Fibroblast of skin of back (primary cell): ENCODE measurements at regions not wholly inside any gene's neighbourhood (a gene's known extent, or its start where the extent isn't known, plus 50 kb on each side); places are given as distances from the start of the nearest gene placed in this dataset.
"Not testable (repeated sequence)": the region's sequence is repeated elsewhere in the genome, so short reads cannot be mapped to it uniquely, and the experiment has no call there.

Experiments used
- DNase-seq: peaks from one replicate; pipeline ENCODE4 v3.0.0-alpha.2; 2013

- DNase-seq, result no peak
Measured at GRCh38 chr12:78338054-78338785, 507.5 kb downstream of the NAV3 start.

DNA sequence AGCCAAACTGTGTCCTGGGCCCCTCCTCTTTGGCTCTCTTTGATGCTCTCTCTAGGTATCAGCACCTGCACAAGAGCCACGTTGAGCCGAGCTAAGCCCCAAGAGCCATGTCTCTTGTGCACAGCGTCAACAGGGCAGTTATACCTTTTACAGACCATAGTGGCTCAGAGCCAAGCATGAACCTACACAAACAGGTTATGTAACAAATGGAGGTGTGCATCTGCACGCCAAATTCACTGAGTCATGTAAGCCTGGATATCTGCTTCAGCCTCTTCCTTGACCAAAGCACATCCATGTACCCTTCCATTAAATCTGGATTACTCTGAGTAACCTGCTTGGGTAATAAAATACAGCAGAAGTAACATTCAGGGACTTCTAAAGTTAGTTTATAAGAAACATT is 509.7 kb downstream of the NAV3 start:
- DNase-seq, result no peak

- no peak for DNase-seq
Measured at GRCh38 chr12:78343657-78344056, 513.0 kb downstream of the NAV3 start.

- DNase-seq, result no peak
Measured at GRCh38 chr12:78359520-78359919, 505.1 kb upstream of the SYT1 start.

DNA sequence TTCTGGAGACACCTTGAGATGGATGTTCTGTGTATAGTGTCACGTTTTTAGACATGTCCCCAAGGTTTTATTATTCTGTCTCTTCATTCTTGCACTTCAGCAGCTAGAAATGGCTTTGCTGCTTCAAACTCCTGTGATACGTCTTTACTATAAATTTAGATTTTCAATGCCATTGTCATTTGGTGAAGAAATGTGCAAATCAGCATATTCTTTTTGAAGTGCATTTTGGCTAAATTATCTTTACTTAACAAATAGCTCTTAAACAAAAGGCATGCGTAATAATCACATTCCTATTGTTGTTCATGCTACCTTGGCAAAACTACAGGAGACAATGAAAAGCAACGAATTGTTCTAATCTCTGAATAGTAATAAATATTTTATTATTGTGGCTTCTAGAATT is 502.9 kb upstream of the SYT1 start:
- no peak for DNase-seq

- no peak for DNase-seq
Measured at GRCh38 chr12:78371284-78371683, 493.3 kb upstream of the SYT1 start.

DNA sequence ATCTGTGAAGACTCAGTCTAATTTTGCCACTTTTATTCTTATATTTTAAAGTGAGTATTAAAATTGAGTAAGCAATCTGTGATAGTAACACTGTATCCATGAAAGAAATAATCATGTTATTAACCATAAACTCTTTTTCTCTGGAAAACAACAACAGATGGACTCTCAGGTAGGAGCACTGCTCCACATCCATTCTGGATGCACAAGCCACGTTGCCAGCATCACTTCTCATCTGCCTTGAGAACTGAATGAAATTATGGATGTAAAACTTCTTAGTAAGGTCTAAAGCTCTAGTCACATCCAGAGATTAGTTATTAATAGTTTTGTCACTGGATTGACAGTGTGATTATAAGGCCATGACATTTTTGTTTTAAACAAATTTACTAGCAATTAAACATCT is 489.1 kb upstream of the SYT1 start:
- no peak for DNase-seq

- no peak for DNase-seq
Measured at GRCh38 chr12:78376257-78376656, 488.3 kb upstream of the SYT1 start.

GRCh38 chr12:78379065-78379464 is 485.5 kb upstream of the SYT1 start:
- not testable (repeated sequence) for DNase-seq

GRCh38 chr12:78383414-78383813 is 481.2 kb upstream of the SYT1 start:
- no peak for DNase-seq

- DNase-seq, result no peak
Measured at GRCh38 chr12:78384541-78384940, 480.0 kb upstream of the SYT1 start.

DNA sequence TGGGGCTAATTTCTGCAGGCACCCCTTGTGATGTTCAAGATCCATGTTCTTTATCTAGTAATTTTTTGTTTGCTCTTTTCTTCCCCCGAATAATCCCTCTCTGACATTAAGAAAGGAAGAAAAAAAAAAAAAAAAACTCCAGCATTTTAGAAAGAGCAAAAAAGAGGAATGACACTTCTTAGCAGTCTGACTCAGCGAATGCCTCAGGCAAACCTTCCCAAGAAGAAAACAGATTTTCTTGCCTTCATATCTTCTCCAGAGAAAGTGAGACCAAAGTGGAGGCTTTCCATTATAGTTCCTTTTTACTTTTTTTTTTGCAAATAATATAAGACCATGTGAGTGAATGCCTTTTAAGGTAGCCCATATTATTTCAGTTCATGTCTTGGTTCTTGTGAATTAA is 479.0 kb upstream of the SYT1 start:
- DNase-seq, result no peak

- no peak for DNase-seq
Measured at GRCh38 chr12:78386871-78387270, 477.7 kb upstream of the SYT1 start.

DNA sequence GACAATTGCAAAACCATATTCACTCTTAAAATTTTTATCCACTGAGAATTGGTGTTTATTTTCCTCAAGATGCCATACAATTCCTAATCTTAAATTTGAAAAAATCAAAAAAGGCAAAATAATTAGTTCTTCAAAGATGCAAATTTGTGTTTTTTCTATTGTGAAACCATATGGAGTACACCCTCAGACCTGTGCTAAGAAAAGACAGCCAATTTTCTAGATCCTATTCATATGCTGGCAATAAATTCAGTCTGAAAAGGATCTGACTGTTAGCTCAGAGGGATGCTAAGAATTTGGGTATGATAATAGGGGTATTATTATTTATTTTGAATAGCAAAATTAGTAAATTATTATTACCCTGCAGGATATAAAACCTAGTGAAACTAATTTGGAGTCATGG is 476.9 kb upstream of the SYT1 start:
- no peak for DNase-seq

DNA sequence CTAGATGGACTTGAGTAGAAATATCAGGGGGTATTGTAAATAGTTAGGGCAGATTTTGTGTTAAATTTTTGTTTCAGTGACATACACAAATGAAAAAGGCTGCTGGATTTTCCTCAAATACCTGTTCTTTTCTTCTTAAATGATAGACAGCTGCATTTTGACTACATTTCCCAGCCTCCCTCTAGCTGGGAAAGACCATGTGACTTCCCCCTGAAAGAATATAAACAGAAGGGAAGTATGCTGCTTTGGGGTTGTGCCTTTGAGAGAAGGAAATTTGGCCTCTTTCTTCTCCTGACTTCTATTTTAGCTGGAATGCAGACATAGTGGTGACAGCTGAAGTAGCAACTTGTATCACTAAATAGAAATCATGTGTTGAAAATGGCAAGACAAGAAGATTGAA is 476.1 kb upstream of the SYT1 start:
- DNase-seq, result no peak

GRCh38 chr12:78390920-78391319 is 473.7 kb upstream of the SYT1 start:
- no peak for DNase-seq

- peak; percentile 17 for DNase-seq
Measured at GRCh38 chr12:78392918-78393317, 471.7 kb upstream of the SYT1 start.

DNA sequence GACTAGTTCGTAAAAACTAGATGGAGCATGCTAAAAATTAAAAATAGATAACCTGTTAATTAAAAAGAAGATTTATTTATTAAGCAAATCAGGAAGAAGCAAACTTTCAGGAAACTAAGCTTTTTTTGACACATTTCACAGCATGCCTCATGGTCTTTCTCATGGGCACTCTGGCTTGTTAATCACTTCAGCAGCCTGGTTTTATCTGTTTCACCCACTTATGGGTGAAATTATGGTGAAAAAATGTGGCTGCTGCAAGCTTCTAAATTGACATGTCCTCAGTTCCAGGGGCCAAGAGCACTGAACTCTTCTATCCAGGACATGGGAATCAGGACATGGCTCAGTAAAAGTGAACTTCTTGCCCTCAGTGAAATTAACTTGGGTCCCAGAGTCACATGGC is 468.6 kb upstream of the SYT1 start:
- no peak for DNase-seq

DNA sequence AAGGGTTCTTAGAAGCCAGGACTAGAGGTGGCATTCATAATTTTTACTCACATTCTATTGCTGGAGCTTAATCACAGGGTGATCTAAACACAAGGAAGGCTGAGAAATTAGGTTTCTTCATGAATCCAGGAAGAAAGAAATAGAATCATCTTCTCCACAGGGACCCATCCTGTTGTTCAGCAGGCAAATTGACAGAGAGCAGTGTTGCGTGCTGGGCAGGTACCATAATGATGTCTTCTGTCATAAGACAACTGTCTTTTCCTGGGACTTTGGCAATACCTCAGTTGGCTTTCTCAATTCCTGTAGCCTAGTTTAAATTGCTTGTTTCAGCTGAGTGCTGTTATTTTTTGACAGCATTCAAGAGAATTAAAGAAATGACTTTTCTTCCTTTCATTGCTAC is 468.0 kb upstream of the SYT1 start:
- no peak for DNase-seq

DNA sequence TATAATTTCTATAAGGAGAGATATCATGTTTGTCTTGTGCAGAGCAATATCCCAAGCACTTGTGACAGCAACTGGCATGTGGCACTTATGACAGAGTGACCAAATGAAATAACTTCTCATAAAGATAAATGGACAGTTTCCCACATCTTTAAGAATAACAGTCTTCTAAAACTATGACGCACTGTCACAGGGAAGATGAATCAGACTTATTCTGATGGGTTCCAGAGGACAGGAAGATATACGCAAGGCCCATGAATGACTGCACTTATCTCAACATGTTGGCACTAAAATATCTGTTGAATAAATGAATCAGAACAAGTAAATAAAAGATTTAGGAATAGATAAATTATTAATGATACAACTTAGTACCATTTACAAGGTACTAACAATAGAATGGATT is 465.8 kb upstream of the SYT1 start:
- DNase-seq, result no peak

DNA sequence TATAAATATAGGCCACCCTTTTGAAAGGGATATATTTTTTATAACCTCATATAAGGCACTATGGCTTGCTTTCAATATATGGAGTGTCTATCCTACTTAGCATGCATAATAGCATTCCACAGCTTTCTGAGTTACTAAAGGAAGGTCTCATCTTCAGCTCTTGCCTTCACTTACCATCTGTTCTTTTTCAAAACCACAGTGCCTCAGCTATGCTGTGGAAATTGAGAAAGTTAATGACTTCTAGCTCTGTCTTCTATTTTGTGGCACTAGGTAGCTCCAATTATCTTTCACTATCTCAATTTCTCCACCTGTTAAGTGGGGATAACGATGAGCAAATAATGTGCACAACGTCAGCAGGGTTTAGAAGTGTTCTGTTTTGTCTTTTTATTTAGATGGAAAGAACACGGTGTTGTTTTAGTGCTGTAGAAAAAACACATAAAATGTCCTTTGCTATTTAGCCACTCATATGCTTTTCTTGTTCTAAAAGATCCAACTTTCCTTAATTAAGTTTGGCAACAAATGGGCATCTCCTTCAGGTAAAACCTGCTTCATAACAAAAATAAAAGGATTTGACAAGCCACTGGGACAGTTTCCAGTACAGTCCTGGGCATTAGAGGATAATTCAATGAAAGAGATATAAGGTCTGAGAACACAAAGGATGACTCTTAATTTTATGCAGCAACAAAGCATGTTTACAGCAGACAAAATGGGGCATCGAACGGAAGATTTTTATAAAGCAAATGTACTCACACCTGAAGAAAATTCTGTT is 462.0 kb upstream of the SYT1 start:
- DNase-seq, result no peak

- peak; percentile 81 for DNase-seq
Measured at GRCh38 chr12:78403136-78403535, 461.4 kb upstream of the SYT1 start.

DNA sequence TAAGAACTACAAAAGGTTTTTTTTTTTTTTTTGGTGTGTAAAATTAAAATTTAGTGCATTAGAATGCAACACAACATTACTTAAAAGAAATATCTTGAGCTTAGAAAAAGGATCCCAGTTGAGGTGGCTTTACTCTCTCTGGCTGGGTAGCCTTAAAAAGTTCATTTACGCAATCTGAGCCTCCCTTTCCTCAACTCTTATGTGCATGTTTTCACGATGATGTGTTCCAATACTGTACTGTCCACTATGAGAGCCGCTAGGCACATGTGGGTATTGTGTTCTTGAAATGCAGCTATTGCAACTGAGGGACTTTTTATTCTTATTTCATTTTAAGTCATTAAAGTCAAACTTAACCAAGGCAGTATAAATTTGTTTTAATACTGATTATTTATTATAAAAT is 460.9 kb upstream of the SYT1 start:
- no peak for DNase-seq

DNA sequence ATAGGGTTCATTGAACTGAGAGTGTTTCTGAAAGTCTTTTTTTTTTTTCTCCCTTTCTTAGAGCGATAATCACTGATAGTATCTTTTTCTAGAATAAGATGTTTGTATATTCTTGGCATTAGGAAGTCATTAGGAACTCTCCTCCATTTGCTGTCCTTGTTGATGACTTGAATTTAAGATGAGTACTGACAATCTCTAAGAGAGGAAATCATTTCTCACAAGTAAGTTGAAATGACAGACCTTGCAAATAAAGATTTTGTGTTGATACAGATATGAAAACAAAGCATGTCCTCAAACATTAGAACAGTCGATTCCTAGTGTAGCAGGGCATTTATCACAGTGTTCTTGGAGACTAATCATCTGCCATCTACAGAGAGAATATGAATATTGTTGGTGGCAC is 458.4 kb upstream of the SYT1 start:
- DNase-seq, result no peak
